Right lobe of liver (tissue), 4 donors: ENCODE measurements at regions not wholly inside any gene's neighbourhood (a gene's known extent, or its start where the extent isn't known, plus 50 kb on each side); places are given as distances from the start of the nearest gene placed in this dataset.

Experiments used
- CTCF ChIP-seq, 4 donors: fragments of 200-600 bp in 3 of 4; fragments of 450-650 bp in 1 of 4; IDR thresholded peaks; one replicate each; pipeline versions ENCODE4 v1.5.1 to v1.8.0; 2016 to 2022; ENCODE audit warnings: antibody characterized with exemption in 4 of 4, mild to moderate bottlenecking in 2 of 4
- POLR2A ChIP-seq: fragments of 450-650 bp; IDR thresholded peaks from one replicate; pipeline ENCODE4 v1.6.1; 2017; ENCODE audit warnings: antibody characterized with exemption, mild to moderate bottlenecking
- donor health status: DM: no; HTN: no; CAD: no.
- donor health status: DM: no; HTN: no; CAD: no.
- donor health status: DM: no; HTN: yes; CAD: no.

GRCh38 chr7:142442396-142442795, 184.5 kb upstream of the PRSS58 start:
- TF ChIP-seq CTCF (IDR thresholded peaks at IDR 0.05) (no peak), POLR2A (no peak)
